Kidney (tissue), 13 donors: ENCODE measurements at regions not wholly inside any gene's neighbourhood (a gene's known extent, or its start where the extent isn't known, plus 50 kb on each side); places are given as distances from the start of the nearest gene placed in this dataset.

Experiments
- DNase-seq, 5 donors: peaks; one replicate each; pipeline ENCODE4 v3.0.0-alpha.2; 2013 to 2020
- FAIRE-seq: peaks from 2 replicates; lab custom pipeline; 2012; peaks lifted over from hg19 to GRCh38; lab: Jason Lieb, UNC
- H3K27ac ChIP-seq, 2 donors: one replicate each; pipeline ENCODE4 v1.7.0; 2013; ENCODE audit warnings: low read depth in 2 of 2, low read length in 2 of 2, inconsistent platforms in 1 of 2
- H3K27me3 ChIP-seq: one replicate; pipeline ENCODE4 v1.7.1; 2013; ENCODE audit warnings: low read length, inconsistent platforms; ENCODE audit not compliant: control insufficient read depth, insufficient read depth
- H3K36me3 ChIP-seq, 3 donors: one replicate each; pipeline versions ENCODE4 v1.7.0 to v1.7.1; 2013; ENCODE audit warnings: low read length in 3 of 3, control low read depth in 1 of 3, inconsistent platforms in 1 of 3; ENCODE audit not compliant: insufficient read depth in 3 of 3, control insufficient read depth in 2 of 3
- H3K4me1 ChIP-seq, 3 donors: one replicate each; pipeline versions ENCODE4 v1.7.0 to v1.7.1; 2013; ENCODE audit warnings: low read length in 3 of 3, inconsistent platforms in 1 of 3, low read depth in 1 of 3; ENCODE audit not compliant: control insufficient read depth in 2 of 3, insufficient read depth in 2 of 3
- H3K4me3 ChIP-seq, 3 donors: one replicate each; pipeline versions ENCODE4 v1.7.0 to v1.8.1; 2013; ENCODE audit warnings: low read length in 3 of 3, control low read depth in 1 of 3, inconsistent platforms in 1 of 3
- H3K9ac ChIP-seq, 3 donors: one replicate each; pipeline versions ENCODE4 v1.7.0 to v1.7.1; 2013; ENCODE audit warnings: low read length in 3 of 3, control low read depth in 1 of 3, inconsistent platforms in 1 of 3
- H3K9me3 ChIP-seq, 3 donors: one replicate each; pipeline versions ENCODE4 v1.7.0 to v1.7.1; 2013; ENCODE audit warnings: low read length in 3 of 3, control low read depth in 1 of 3, inconsistent platforms in 1 of 3; ENCODE audit not compliant: control insufficient read depth in 2 of 3, insufficient read depth in 1 of 3
- intact Hi-C: fragments of 100-400 bp; cut with DNase I; formaldehyde crosslinking; loops from one replicate; pipeline ENCODE4 v1.11.1; 2022
- TF ChIP-seq, protein P1 (sequence below): IDR thresholded peaks from 3 replicates; pipeline ENCODE4 v1.5.1; 2012; ENCODE audit warnings: mild to moderate bottlenecking, moderate library complexity, borderline replicate concordance; ENCODE audit not compliant: insufficient read depth; ENCODE audit errors: extremely low read depth
- donor health status: control.
- donor health status: control.
- donor health status: control.
- donor health status: control.
- donor health status: control.
- donor health status: DM: yes; HTN: yes; CAD: no.
- donor health status: Normal renal cell carcinoma (clear cell type).

- FAIRE-seq, result no peak
- H3K9ac ChIP-seq, result no peak overlapping the region
- no peaks in the 10 kb centered on the region for H3K9me3 ChIP-seq
- H3K36me3 ChIP-seq, result no peaks in the 10 kb centered on the region
- no peaks in the 10 kb centered on the region for H3K4me1 ChIP-seq
- intact Hi-C loops, result loop anchor here (10.0 kb wide), 1 partner anchor 211 kb away; no protein-coding TSS in a partner anchor
- H3K27me3 ChIP-seq, result no peaks in the 10 kb centered on the region
- TF ChIP-seq, protein P1, sequence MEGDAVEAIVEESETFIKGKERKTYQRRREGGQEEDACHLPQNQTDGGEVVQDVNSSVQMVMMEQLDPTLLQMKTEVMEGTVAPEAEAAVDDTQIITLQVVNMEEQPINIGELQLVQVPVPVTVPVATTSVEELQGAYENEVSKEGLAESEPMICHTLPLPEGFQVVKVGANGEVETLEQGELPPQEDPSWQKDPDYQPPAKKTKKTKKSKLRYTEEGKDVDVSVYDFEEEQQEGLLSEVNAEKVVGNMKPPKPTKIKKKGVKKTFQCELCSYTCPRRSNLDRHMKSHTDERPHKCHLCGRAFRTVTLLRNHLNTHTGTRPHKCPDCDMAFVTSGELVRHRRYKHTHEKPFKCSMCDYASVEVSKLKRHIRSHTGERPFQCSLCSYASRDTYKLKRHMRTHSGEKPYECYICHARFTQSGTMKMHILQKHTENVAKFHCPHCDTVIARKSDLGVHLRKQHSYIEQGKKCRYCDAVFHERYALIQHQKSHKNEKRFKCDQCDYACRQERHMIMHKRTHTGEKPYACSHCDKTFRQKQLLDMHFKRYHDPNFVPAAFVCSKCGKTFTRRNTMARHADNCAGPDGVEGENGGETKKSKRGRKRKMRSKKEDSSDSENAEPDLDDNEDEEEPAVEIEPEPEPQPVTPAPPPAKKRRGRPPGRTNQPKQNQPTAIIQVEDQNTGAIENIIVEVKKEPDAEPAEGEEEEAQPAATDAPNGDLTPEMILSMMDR, result no peak
- DNase-seq, result peak in 2 of 5 donors; percentile 20 to 42
- no peak overlapping the region for H3K27ac ChIP-seq
- H3K4me3 ChIP-seq, result no peak overlapping the region
These were observed 65.4 kb downstream of the OXSM start for GRCh38 chr3:25855266-25855784.

- TF ChIP-seq, protein P1, result peak; percentile 55
- Histone ChIP-seq H3K4me3 (no peak overlapping the region), H3K9me3 (no peaks in the 10 kb centered on the region), H3K27ac (no peak overlapping the region), H3K9ac (no peak overlapping the region), H3K36me3 (no peaks in the 10 kb centered on the region), H3K27me3 (no peaks in the 10 kb centered on the region), H3K4me1 (no peaks in the 10 kb centered on the region)
- DNase-seq, result peak in 2 of 5 donors; percentile 18 to 34
- peak; percentile 81 for FAIRE-seq
- intact Hi-C loops, result loop anchor here (10.0 kb wide), 1 partner anchor 212 kb away; no protein-coding TSS in a partner anchor
These were observed 67.1 kb downstream of the OXSM start for GRCh38 chr3:25856902-25857518.

- FAIRE-seq (no peak), DNase-seq (no peak)
- Histone ChIP-seq H3K36me3 (no peaks in the 10 kb centered on the region), H3K4me3 (no peak overlapping the region), H3K4me1 (no peaks in the 10 kb centered on the region), H3K9me3 (no peaks in the 10 kb centered on the region), H3K9ac (no peak overlapping the region), H3K27ac (no peak overlapping the region), H3K27me3 (no peaks in the 10 kb centered on the region)
- TF ChIP-seq, protein P1, result no peak
- intact Hi-C loops, result no loop called here
These were observed 71.7 kb downstream of the OXSM start for GRCh38 chr3:25861566-25861965.
